Body of pancreas (tissue), 4 donors: ENCODE measurements at regions not wholly inside any gene's neighbourhood (a gene's known extent, or its start where the extent isn't known, plus 50 kb on each side); places are given as distances from the start of the nearest gene placed in this dataset.

Source experiments
- ATAC-seq: fragments of 150-250 bp; one replicate; pipeline ENCODE4 v1.9.1; 2016
- DNase-seq, 4 donors: peaks; one replicate each; pipeline ENCODE4 v3.0.0-alpha.2; 2019
- H3K27ac ChIP-seq, 4 donors: fragments of 200-600 bp; sonication (generic); 1 replicate in 3 of 4; 2 replicates in 1 of 4; pipeline versions ENCODE4 v1.5.1 to v1.6.1; 2016 to 2019; ENCODE audit warnings: mild to moderate bottlenecking in 1 of 4, mixed read lengths in 1 of 4, moderate library complexity in 1 of 4
- H3K27me3 ChIP-seq, 2 donors: fragments of 200-600 bp; sonication (generic); one replicate each; pipeline ENCODE4 v1.6.0; 2016; ENCODE audit warnings: mild to moderate bottlenecking in 1 of 2
- H3K36me3 ChIP-seq, 2 donors: fragments of 200-600 bp; sonication (generic); replicated peaks in 1 of 2; 2 replicates each; pipeline ENCODE4 v1.5.1; 2016; ENCODE audit warnings: low read depth in 2 of 2; ENCODE audit not compliant: insufficient read depth in 1 of 2
- H3K4me1 ChIP-seq: fragments of 200-600 bp; sonication (generic); one replicate; pipeline ENCODE4 v1.6.0; 2016
- H3K4me3 ChIP-seq, 2 donors: fragments of 200-600 bp; sonication (generic); 1 replicate in 1 of 2; 2 replicates in 1 of 2; pipeline ENCODE4 v1.5.1; 2016 to 2019
- H3K9me3 ChIP-seq, 3 donors: fragments of 200-600 bp; sonication (generic); 1 replicate in 2 of 3; 2 replicates in 1 of 3; pipeline ENCODE4 v1.5.1; 2016
- CTCF ChIP-seq, 7 experiments: fragments of 450-650 bp in 4 of 7; fragments of 200-600 bp in 3 of 7; sonication (generic) in 3 of 7; IDR thresholded peaks; one replicate each; pipeline ENCODE4 v1.5.1; 2016 to 2019; ENCODE audit warnings: antibody characterized with exemption in 7 of 7
- POLR2A ChIP-seq, 3 donors: fragments of 450-650 bp; IDR thresholded peaks; one replicate each; pipeline ENCODE4 v1.6.1; 2016; ENCODE audit warnings: antibody characterized with exemption in 3 of 3, mild to moderate bottlenecking in 2 of 3
- WGBS, 2 donors: methylation state at CpG; one replicate each; pipeline ENCODE4 v1.1.5; 2017; 5-methylcytosine and 5-hydroxymethylcytosine counted together
- intact Hi-C: fragments of 100-400 bp; cut with DNase I; formaldehyde crosslinking; loops from one replicate; pipeline ENCODE4 v1.15.1; 2023

DNA sequence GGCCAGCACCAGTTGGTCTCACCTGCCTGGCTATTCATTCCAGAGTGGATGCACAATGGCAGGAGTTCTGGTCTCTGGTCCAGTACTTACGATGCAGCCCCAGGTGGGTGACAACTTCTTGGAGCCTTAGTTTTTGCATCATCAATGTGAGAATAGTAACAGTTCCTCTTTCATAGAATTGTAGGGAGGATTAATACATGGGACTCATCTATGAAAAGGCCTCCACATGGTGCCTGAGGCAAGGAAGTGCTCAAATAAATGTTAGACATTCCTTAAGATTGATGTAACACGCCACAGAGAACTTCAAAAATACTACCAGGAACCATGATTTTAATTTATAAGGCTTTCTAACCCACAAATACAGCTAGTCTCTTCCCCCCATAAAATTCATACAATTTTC, 120.1 kb upstream of the CHST15 start:
- TF ChIP-seq CTCF (IDR thresholded peaks at IDR 0.05) (no peak), POLR2A (IDR thresholded peaks at IDR 0.05) (no peak)
- no peaks in the 10 kb centered on the region for H3K4me1 ChIP-seq
- H3K27me3 ChIP-seq, result no peaks in the 10 kb centered on the region
- WGBS, 2 donors, result 76 to 98% methylated on average over 2 of the region's 2 CpGs
- no peaks in the 10 kb centered on the region for H3K9me3 ChIP-seq
- ATAC-seq (no peak), DNase-seq (no peak)
- no peak overlapping the region for H3K4me3 ChIP-seq
- intact Hi-C loops, result no loop called here
- no peak overlapping the region for H3K27ac ChIP-seq
- no peaks in the 10 kb centered on the region for H3K36me3 ChIP-seq

DNA sequence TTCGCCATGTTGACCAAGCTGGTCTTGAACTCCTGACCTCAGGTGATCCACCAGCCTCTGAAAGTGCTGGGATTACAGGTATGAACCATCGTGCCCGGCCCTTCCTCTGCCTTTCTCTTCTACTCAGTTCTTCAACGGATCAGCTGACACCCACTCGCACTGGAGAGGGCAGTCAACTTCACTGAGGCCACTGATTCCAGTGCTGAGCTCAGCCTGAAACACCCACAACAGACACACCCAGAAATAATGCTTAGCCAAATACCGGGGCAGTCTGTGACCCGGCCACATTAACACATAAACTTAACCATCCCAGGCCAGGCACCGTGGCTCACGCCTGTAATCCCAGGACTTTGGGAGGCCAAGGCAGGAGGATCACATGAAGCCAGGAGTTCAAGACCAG, 119.3 kb upstream of the CHST15 start:
- Histone ChIP-seq H3K4me3 (no peak overlapping the region), H3K4me1 (no peaks in the 10 kb centered on the region), H3K27me3 (no peaks in the 10 kb centered on the region), H3K27ac (no peak overlapping the region), H3K36me3 (no peaks in the 10 kb centered on the region), H3K9me3 (no peaks in the 10 kb centered on the region)
- no peak for TF ChIP-seq CTCF (IDR thresholded peaks at IDR 0.05)
- no peak for TF ChIP-seq POLR2A (IDR thresholded peaks at IDR 0.05)
- ATAC-seq (no peak), DNase-seq (no peak)
- WGBS, 2 donors, result 79 to 84% methylated on average over 8 of the region's 9 CpGs
- intact Hi-C loops, result no loop called here

- H3K36me3 ChIP-seq, result no peaks in the 10 kb centered on the region
- H3K4me1 ChIP-seq, result no peaks in the 10 kb centered on the region
- H3K9me3 ChIP-seq, result no peaks in the 10 kb centered on the region
- DNase-seq (no peak), ATAC-seq (no peak)
- 71 to 74% methylated on average over 8 of the region's 8 CpGs for WGBS, 2 donors
- TF ChIP-seq POLR2A (IDR thresholded peaks at IDR 0.05) (no peak), CTCF (IDR thresholded peaks at IDR 0.05) (no peak)
- no peak overlapping the region for H3K4me3 ChIP-seq
- intact Hi-C loops, result no loop called here
- no peak overlapping the region for H3K27ac ChIP-seq
- no peaks in the 10 kb centered on the region for H3K27me3 ChIP-seq
Measured at GRCh38 chr10:124211921-124212320, 118.5 kb upstream of the CHST15 start.

DNA sequence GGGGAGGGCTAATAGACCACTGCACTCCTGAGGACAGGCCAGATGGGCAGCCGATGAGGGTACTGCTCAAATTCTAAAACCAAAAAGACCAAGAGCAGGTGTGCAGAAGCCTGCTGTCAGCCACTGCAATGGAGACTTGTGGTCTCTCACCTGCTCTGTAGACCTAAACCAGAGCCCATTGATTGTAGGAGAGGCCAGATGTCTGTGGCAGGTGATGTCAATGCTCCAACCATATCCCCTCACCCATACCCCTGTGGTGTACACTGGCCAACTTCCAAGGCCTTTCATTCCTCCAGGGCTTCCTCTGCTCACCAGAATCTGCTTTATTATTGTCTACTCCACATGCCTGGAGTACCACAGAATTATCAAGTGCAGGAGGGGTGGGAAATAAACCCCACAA, 116.9 kb upstream of the CHST15 start:
- 62 to 82% methylated on average over 1 of the region's 1 CpG for WGBS, 2 donors
- no peak for DNase-seq
- Histone ChIP-seq H3K27me3 (no peaks in the 10 kb centered on the region), H3K36me3 (no peaks in the 10 kb centered on the region), H3K9me3 (no peaks in the 10 kb centered on the region), H3K27ac (no peak overlapping the region), H3K4me3 (no peak overlapping the region), H3K4me1 (no peaks in the 10 kb centered on the region)
- ATAC-seq, result no peak
- intact Hi-C loops, result no loop called here
- no peak for TF ChIP-seq POLR2A (IDR thresholded peaks at IDR 0.05)
- no peak for TF ChIP-seq CTCF (IDR thresholded peaks at IDR 0.05)

DNA sequence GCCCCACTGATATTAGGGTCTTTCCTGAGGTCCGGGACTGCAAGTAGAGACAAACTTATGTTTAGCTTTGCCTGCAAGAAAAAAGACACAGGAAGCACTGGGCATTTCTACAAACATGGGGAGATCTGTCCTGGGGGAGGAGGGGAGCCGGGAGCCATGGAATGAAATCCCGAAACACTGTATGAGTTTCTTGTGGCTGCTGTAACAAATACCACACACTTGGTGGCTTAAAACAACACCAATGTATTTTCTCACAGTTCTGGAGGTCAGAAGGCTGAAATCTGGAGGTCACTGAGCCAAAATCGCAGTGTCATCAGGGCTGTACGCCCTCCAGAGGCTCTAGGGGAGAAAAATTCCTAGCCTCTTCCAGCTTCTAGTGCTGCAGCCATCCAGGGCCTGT, 114.0 kb upstream of the CHST15 start:
- Histone ChIP-seq H3K4me3 (no peak overlapping the region), H3K27me3 (no peaks in the 10 kb centered on the region), H3K27ac (no peak overlapping the region), H3K9me3 (no peaks in the 10 kb centered on the region), H3K36me3 (no peaks in the 10 kb centered on the region), H3K4me1 (no peaks in the 10 kb centered on the region)
- intact Hi-C loops, result no loop called here
- no peak for DNase-seq
- no peak for ATAC-seq
- no peak for TF ChIP-seq CTCF (IDR thresholded peaks at IDR 0.05)
- TF ChIP-seq POLR2A (IDR thresholded peaks at IDR 0.05), result no peak
- 72 to 73% methylated on average over 5 of the region's 5 CpGs for whole genome bisulfite sequencing, 2 donors
